ENCODE measurements at regions not wholly inside any gene's neighbourhood (a gene's known extent, or its start where the extent isn't known, plus 50 kb on each side); places are given as distances from the start of the nearest gene placed in this dataset.
A peak's percentile ranks its signal among the peaks of the same experiment; 100 is the strongest.

DNA sequence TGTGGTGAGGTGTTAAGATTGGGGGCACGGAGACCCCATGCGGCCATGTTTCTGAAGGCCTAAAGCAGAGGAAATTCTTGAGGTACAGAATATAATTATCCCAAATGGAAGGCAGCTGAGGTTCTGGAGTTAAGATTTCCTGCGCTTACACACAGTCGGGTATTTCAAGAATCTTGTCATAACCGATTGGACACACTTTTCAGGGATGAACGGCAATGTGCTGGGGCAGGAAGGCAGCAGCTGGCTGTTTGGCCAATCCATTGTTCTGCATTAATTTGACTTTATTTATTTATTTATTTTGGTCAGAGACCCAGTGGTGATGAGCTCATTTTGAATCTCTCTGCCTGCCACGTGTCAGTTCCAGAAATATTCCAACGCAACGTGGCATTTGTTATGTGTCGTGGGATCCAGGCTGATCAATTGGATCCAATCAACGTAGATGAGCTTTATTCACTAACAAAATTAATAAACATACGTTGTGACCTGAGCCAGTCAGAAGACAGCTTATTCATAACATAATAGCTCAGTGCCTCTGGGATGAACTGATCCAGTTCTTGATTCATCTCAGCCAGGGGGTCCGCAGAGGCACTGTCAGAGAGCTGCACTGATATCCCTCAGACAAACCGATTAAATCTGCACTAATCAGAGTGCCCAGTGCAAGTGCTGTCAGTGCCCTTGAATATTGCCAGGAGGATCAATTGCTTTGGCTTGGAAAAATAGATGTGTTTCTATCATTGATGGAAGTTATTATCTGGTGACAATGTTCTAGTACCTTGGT, 181.0 kb downstream of the KTN1 start:
- intact Hi-C loops (cut with DNase I; ENCODE audit: low total_unique reads): no loop called here
- DNase-seq (ENCODE audit: low spot score in 2 of 2): peak in 1 of 2 donors; percentile 20
- H3K4me3 ChIP-seq (ENCODE audit: low read depth, poor library complexity, severe bottlenecking): no peak overlapping the region
- no peak for TF ChIP-seq POLR2A (IDR thresholded peaks at IDR 0.05)
- TF ChIP-seq, protein P1, sequence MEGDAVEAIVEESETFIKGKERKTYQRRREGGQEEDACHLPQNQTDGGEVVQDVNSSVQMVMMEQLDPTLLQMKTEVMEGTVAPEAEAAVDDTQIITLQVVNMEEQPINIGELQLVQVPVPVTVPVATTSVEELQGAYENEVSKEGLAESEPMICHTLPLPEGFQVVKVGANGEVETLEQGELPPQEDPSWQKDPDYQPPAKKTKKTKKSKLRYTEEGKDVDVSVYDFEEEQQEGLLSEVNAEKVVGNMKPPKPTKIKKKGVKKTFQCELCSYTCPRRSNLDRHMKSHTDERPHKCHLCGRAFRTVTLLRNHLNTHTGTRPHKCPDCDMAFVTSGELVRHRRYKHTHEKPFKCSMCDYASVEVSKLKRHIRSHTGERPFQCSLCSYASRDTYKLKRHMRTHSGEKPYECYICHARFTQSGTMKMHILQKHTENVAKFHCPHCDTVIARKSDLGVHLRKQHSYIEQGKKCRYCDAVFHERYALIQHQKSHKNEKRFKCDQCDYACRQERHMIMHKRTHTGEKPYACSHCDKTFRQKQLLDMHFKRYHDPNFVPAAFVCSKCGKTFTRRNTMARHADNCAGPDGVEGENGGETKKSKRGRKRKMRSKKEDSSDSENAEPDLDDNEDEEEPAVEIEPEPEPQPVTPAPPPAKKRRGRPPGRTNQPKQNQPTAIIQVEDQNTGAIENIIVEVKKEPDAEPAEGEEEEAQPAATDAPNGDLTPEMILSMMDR (IDR thresholded peaks at IDR 0.05): no peak
- WGBS, 2 donors: 80 to 89% methylated on average over 14 of the region's 14 CpGs

DNA sequence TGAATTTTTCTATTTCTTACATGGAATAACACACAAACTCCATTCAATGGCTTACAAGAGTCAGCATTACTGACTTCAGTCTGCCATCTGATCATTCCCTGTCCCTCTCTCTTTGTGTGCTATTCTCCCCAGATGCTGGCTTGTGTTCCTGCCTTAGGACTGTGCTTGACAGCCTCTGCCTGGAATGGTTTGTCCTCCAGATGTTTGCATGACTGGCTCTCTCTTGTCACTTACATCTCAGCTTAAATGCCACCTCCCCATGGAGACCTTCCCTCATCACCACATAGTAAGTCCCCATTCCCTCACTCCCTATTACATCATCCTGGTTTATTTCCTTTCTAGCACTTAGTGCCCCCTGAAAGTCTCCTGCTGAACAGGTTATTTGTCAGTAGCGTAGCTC, 181.6 kb downstream of the KTN1 start:
- intact Hi-C loops (cut with DNase I; ENCODE audit: low total_unique reads): no loop called here
- 87 to 97% methylated on average over 1 of the region's 1 CpG for WGBS, 2 donors
- DNase-seq (ENCODE audit: low spot score in 2 of 2): no peak
- TF ChIP-seq, protein P1 (IDR thresholded peaks at IDR 0.05): no peak
- no peak for TF ChIP-seq POLR2A (IDR thresholded peaks at IDR 0.05)
- H3K4me3 ChIP-seq (ENCODE audit: low read depth, poor library complexity, severe bottlenecking): no peak overlapping the region

DNA sequence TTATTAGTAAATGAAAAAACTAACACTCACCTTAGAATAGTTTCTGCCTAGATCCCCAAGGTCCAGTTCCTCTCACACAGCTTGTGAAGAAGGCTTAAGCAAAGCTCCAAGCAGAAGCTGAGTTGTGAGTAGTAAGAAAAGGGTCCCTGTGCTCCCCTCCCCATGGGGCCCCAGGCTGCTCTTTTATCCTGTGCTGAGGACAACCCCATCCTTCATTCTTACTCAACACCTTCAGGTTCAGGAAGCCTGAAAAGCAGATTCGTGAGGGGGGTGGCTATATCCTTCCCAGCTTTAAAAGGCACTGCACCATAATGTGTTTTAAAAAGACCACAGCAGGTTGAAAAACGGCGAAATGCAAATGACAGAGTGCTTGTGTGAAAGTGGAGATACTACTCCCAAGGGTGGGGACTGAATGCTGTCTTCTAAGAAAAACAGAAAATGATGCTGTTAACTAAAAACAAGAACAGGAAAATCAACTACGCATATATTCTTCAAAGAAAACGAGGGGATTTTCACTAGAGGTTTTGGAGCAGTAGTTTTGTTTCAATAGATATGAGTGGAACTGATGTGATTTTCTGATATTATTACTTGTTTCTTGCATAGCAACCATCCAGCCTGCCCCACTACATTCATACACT, 182.7 kb downstream of the KTN1 start:
- no peak overlapping the region for H3K4me3 ChIP-seq (ENCODE audit: low read depth, poor library complexity, severe bottlenecking)
- TF ChIP-seq POLR2A (IDR thresholded peaks at IDR 0.05): no peak
- TF ChIP-seq, protein P1 (IDR thresholded peaks at IDR 0.05): no peak
- intact Hi-C loops (cut with DNase I; ENCODE audit: low total_unique reads): no loop called here
- no peak for DNase-seq (ENCODE audit: low spot score in 2 of 2)
- 69 to 70% methylated on average over 5 of the region's 5 CpGs for WGBS, 2 donors

DNA sequence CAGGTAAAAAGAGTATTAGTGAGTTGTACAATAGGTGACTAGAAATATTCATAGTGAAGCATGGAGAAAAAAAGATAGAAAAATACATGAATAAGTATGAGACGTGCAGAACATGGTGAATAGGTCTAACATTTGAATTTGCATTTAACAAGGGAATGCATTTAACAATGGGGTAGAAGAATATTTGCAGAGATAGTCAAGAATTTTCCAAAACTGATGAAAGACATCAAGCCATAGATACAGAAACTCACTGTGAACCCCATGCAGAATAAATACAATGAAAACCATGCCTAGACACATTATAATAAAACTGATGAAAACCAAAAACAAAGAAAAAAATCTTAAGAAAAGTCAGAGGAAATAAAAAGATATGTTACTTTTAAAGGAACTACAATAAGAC, 184.8 kb downstream of the KTN1 start:
- 77 to 86% methylated on average over 1 of the region's 1 CpG for WGBS, 2 donors
- TF ChIP-seq POLR2A (IDR thresholded peaks at IDR 0.05): no peak
- TF ChIP-seq, protein P1 (IDR thresholded peaks at IDR 0.05): no peak
- no peak overlapping the region for H3K4me3 ChIP-seq (ENCODE audit: low read depth, poor library complexity, severe bottlenecking)
- intact Hi-C loops (cut with DNase I; ENCODE audit: low total_unique reads): no loop called here
- DNase-seq (ENCODE audit: low spot score in 2 of 2): no peak

DNA sequence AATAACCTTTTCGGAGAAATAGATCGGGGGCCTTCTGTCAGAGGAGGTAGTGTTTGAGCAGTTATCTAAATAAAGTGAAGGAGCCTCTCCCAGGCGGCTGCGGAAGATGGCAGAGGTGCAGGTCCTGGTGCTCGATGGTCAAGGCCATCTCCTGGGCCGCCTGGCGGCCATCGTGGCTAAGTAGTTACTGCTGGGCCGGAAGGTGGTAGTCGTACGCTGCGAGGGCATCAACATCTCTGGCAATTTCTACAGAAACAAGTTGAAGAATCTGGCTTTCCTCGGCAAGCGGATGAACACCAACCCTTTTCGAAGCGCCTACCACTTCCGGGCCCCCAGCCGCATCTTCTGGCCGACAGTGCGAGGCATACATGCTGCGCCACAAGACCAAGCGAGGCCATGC, 186.1 kb downstream of the KTN1 start:
- WGBS, 2 donors: 95 to 97% methylated on average over 22 of the region's 22 CpGs
- intact Hi-C loops (cut with DNase I; ENCODE audit: low total_unique reads): no loop called here
- DNase-seq (ENCODE audit: low spot score in 2 of 2): peak in 1 of 2 donors; percentile 70
- TF ChIP-seq, protein P1 (IDR thresholded peaks at IDR 0.05): no peak
- TF ChIP-seq POLR2A (IDR thresholded peaks at IDR 0.05): no peak
- H3K4me3 ChIP-seq (ENCODE audit: low read depth, poor library complexity, severe bottlenecking): no peak overlapping the region
